Neural cell (in vitro differentiated cells): ENCODE measurements at regions not wholly inside any gene's neighbourhood (a gene's known extent, or its start where the extent isn't known, plus 50 kb on each side); places are given as distances from the start of the nearest gene placed in this dataset.

Experiments
- H2AFZ ChIP-seq: fragments of 200-600, 300-800 bp; sonication (generic), shearing (Covaris generic); 2 replicates; pipeline ENCODE4 v1.6.0; 2014; ENCODE audit warnings: low read depth, mild to moderate bottlenecking, antibody characterized with exemption, low read length, moderate library complexity
- H3F3A ChIP-seq: fragments of 200-600 bp; shearing (Covaris generic); 2 replicates; pipeline ENCODE4 v1.6.1; 2016; ENCODE audit warnings: mild to moderate bottlenecking, moderate library complexity, mixed read lengths, antibody characterized with exemption, low read length; ENCODE audit not compliant: insufficient read depth, poor library complexity, severe bottlenecking
- H3K27ac ChIP-seq: fragments of 200-600, 300-800 bp; sonication (generic), shearing (Covaris generic); 2 replicates; pipeline ENCODE4 v1.5.1; 2014; ENCODE audit warnings: mild to moderate bottlenecking, low read length, moderate library complexity
- H3K27me3 ChIP-seq: fragments of 300-800, 200-600 bp; sonication (generic), shearing (Covaris generic); 2 replicates; pipeline ENCODE4 v1.6.0; 2014; ENCODE audit warnings: mild to moderate bottlenecking, low read depth, low read length, moderate library complexity; ENCODE audit not compliant: insufficient read depth
- H3K36me3 ChIP-seq: fragments of 300-800, 200-600 bp; sonication (generic), shearing (Covaris generic); 2 replicates; pipeline ENCODE4 v1.5.1; 2014; ENCODE audit warnings: mild to moderate bottlenecking, antibody characterized with exemption, low read length, moderate library complexity; ENCODE audit not compliant: insufficient read depth
- H3K4me2 ChIP-seq: fragments of 300-800, 200-600 bp; sonication (generic), shearing (Covaris generic); 2 replicates; pipeline ENCODE4 v1.6.0; 2014; ENCODE audit warnings: mild to moderate bottlenecking, low read length
- H3K4me3 ChIP-seq: fragments of 300-800, 200-600 bp; sonication (generic), shearing (Covaris generic); 2 replicates; pipeline ENCODE4 v1.5.1; 2014; ENCODE audit warnings: mild to moderate bottlenecking, low read length, moderate library complexity
- H3K79me2 ChIP-seq: fragments of 200-600 bp; shearing (Covaris generic); replicated peaks from 2 replicates; pipeline ENCODE4 v1.6.0; 2014; ENCODE audit warnings: mild to moderate bottlenecking, low read length, moderate library complexity; ENCODE audit not compliant: insufficient read depth
- H3K9ac ChIP-seq: fragments of 300-800, 200-600 bp; sonication (generic), shearing (Covaris generic); 2 replicates; pipeline ENCODE4 v1.6.1; 2016; ENCODE audit warnings: mild to moderate bottlenecking, low read length, mixed read lengths
- H3K9me2 ChIP-seq: fragments of 200-600 bp; shearing (Covaris generic); 2 replicates; pipeline ENCODE4 v1.6.1; 2016; ENCODE audit warnings: mild to moderate bottlenecking, low read length, mixed read lengths; ENCODE audit not compliant: insufficient read depth
- H3K9me3 ChIP-seq: fragments of 200-600, 300-800 bp; sonication (generic), shearing (Covaris generic); 2 replicates; pipeline ENCODE4 v1.6.1; 2016; ENCODE audit warnings: mild to moderate bottlenecking, mixed run types, low read length, moderate library complexity, mixed read lengths
- H4K20me1 ChIP-seq: fragments of 200-600 bp; shearing (Covaris generic); 2 replicates; pipeline ENCODE4 v1.6.1; 2016; ENCODE audit warnings: mild to moderate bottlenecking, mixed run types; ENCODE audit not compliant: insufficient read depth
- EP300 ChIP-seq: fragments of 450-650 bp; conservative IDR thresholded peaks from 2 replicates; pipeline ENCODE4 v1.6.1; 2014; ENCODE audit warnings: antibody characterized with exemption, mild to moderate bottlenecking, moderate library complexity; ENCODE audit not compliant: poor library complexity, severe bottlenecking
- EZH2 ChIP-seq: fragments of 200-600, 300-800 bp; shearing (Covaris generic), sonication (generic); IDR thresholded peaks from 2 replicates; pipeline ENCODE4 v1.6.1; 2014; ENCODE audit warnings: antibody characterized with exemption, low read length, borderline replicate concordance, mild to moderate bottlenecking; ENCODE audit not compliant: insufficient read depth, poor library complexity, severe bottlenecking
- MXI1 ChIP-seq: fragments of 450-650 bp; conservative IDR thresholded peaks from 2 replicates; pipeline ENCODE4 v1.6.1; 2014; ENCODE audit warnings: antibody characterized with exemption, mild to moderate bottlenecking; ENCODE audit not compliant: poor library complexity, severe bottlenecking
- POLR2AphosphoS5 ChIP-seq: IDR thresholded peaks from 2 replicates; pipeline ENCODE4 v1.6.1; 2012
- RAD21 ChIP-seq: fragments of 450-650 bp; conservative IDR thresholded peaks from 2 replicates; pipeline ENCODE4 v1.6.1; 2014; ENCODE audit warnings: antibody characterized with exemption, mild to moderate bottlenecking, moderate library complexity
- SMC3 ChIP-seq: fragments of 450-650 bp; conservative IDR thresholded peaks from 2 replicates; pipeline ENCODE4 v1.6.1; 2014; ENCODE audit warnings: antibody characterized with exemption, mild to moderate bottlenecking, moderate library complexity; ENCODE audit not compliant: poor library complexity
- TAF1 ChIP-seq: IDR thresholded peaks from 2 replicates; pipeline ENCODE4 v1.6.1; 2012; ENCODE audit warnings: low read depth
- TF ChIP-seq, protein P1 (sequence below): IDR thresholded peaks from 2 replicates; pipeline ENCODE4 v1.6.1; 2012; ENCODE audit warnings: borderline replicate concordance
- TF ChIP-seq, protein P2 (sequence below): fragments of 450-650 bp; IDR thresholded peaks from 2 replicates; pipeline ENCODE4 v1.5.1; 2014; ENCODE audit warnings: antibody characterized with exemption, mild to moderate bottlenecking, moderate library complexity; ENCODE audit not compliant: poor library complexity, severe bottlenecking

DNA sequence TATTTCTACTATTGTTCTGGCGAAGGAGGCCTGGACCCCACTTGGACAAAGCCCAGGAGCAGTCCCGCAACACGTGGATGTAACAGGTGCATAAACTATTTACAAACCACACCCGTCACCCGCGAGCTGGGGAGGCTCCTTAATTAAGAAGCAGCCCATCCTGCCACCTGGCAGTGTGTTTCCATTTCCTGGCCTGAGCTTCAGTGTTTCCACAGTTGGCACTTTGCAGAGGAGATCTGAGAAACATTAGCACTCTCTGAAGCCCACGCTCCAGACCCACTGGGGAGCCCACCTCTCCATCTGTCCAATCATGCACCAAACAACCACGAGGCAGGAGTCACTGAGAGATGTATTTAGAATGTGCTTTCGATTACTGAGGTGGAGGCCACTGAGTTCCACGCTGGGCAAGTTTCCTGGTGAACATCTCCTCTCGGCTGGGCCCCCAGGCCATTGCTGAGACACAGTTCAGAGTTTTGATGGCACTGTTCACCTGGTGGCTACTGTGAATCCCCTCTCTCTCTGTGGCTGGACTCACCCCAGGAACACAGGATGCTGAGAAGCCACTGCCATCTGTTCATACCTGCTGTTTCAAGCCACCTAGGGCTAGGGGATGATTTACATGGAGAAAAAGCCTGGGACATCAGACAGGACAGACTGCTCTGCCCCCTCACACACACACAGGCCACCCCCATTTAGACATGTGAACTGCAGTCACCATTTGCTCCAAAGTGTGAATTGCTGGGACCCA lies 129.1 kb downstream of the AIPL1 start:
- Histone ChIP-seq H3K27me3 (no peaks in the 10 kb centered on the region), H3K9me2 (no peaks in the 10 kb centered on the region), H3K4me3 (no peak overlapping the region), H4K20me1 (no peaks in the 10 kb centered on the region), H3K4me2 (no peak overlapping the region), H3K79me2 (no peaks in the 10 kb centered on the region), H3F3A (no peaks in the 10 kb centered on the region), H3K9me3 (no peaks in the 10 kb centered on the region), H3K27ac (no peak overlapping the region), H2AFZ (no peak overlapping the region), H3K9ac (no peak overlapping the region), H3K36me3 (no peaks in the 10 kb centered on the region)
- no peak for TF ChIP-seq EZH2
- TF ChIP-seq, protein P1, sequence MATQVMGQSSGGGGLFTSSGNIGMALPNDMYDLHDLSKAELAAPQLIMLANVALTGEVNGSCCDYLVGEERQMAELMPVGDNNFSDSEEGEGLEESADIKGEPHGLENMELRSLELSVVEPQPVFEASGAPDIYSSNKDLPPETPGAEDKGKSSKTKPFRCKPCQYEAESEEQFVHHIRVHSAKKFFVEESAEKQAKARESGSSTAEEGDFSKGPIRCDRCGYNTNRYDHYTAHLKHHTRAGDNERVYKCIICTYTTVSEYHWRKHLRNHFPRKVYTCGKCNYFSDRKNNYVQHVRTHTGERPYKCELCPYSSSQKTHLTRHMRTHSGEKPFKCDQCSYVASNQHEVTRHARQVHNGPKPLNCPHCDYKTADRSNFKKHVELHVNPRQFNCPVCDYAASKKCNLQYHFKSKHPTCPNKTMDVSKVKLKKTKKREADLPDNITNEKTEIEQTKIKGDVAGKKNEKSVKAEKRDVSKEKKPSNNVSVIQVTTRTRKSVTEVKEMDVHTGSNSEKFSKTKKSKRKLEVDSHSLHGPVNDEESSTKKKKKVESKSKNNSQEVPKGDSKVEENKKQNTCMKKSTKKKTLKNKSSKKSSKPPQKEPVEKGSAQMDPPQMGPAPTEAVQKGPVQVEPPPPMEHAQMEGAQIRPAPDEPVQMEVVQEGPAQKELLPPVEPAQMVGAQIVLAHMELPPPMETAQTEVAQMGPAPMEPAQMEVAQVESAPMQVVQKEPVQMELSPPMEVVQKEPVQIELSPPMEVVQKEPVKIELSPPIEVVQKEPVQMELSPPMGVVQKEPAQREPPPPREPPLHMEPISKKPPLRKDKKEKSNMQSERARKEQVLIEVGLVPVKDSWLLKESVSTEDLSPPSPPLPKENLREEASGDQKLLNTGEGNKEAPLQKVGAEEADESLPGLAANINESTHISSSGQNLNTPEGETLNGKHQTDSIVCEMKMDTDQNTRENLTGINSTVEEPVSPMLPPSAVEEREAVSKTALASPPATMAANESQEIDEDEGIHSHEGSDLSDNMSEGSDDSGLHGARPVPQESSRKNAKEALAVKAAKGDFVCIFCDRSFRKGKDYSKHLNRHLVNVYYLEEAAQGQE: no peak
- no peak for TF ChIP-seq RAD21
- no peak for TF ChIP-seq MXI1
- TF ChIP-seq, protein P2, sequence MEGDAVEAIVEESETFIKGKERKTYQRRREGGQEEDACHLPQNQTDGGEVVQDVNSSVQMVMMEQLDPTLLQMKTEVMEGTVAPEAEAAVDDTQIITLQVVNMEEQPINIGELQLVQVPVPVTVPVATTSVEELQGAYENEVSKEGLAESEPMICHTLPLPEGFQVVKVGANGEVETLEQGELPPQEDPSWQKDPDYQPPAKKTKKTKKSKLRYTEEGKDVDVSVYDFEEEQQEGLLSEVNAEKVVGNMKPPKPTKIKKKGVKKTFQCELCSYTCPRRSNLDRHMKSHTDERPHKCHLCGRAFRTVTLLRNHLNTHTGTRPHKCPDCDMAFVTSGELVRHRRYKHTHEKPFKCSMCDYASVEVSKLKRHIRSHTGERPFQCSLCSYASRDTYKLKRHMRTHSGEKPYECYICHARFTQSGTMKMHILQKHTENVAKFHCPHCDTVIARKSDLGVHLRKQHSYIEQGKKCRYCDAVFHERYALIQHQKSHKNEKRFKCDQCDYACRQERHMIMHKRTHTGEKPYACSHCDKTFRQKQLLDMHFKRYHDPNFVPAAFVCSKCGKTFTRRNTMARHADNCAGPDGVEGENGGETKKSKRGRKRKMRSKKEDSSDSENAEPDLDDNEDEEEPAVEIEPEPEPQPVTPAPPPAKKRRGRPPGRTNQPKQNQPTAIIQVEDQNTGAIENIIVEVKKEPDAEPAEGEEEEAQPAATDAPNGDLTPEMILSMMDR: no peak
- TF ChIP-seq POLR2AphosphoS5: no peak
- no peak for TF ChIP-seq TAF1
- TF ChIP-seq EP300: no peak
- no peak for TF ChIP-seq SMC3

DNA sequence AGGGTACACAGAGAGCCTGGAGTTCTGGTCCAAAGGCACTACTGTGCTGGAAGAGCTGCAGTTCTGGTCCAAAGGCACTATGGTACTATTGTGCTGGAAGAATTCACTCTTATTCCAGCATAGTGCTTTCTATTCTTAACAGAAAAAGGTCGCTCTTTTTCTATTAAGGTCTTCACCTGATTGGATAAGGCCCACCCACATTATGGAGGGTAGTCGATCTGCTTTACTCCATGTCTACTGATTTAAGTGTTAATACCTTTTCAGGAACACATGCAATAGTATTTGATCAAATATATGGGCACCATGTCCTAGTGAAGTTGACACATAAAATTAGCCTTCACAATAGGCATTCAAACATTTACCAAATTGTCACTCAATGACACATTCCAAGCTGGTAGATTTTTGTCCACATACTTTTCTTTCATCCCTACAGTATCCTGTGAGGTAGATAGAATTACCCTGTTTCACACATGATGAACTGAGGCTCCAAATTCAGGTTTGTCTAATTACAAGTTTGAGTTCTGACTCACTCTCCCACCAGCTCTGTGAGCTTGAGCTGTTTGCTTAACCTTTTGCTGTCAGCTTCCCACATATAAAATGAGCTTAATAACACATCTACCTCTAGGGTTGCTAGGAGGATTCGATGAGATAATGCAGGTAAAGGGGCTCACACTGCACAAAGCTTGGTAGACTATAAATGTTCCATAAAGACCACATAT lies 129.9 kb downstream of the AIPL1 start:
- H3K27ac ChIP-seq: no peak overlapping the region
- no peaks in the 10 kb centered on the region for H3K9me2 ChIP-seq
- no peak overlapping the region for H3K9ac ChIP-seq
- no peaks in the 10 kb centered on the region for H3K79me2 ChIP-seq
- TF ChIP-seq, protein P2: no peak
- no peak for TF ChIP-seq EP300
- TF ChIP-seq TAF1: no peak
- no peak for TF ChIP-seq EZH2
- TF ChIP-seq POLR2AphosphoS5: no peak
- TF ChIP-seq MXI1: no peak
- TF ChIP-seq RAD21: no peak
- TF ChIP-seq, protein P1: no peak
- no peak for TF ChIP-seq SMC3
- no peaks in the 10 kb centered on the region for H3K9me3 ChIP-seq
- no peak overlapping the region for H2AFZ ChIP-seq
- no peak overlapping the region for H3K4me3 ChIP-seq
- no peak overlapping the region for H3K4me2 ChIP-seq
- no peaks in the 10 kb centered on the region for H4K20me1 ChIP-seq
- no peaks in the 10 kb centered on the region for H3F3A ChIP-seq
- no peaks in the 10 kb centered on the region for H3K36me3 ChIP-seq
- no peaks in the 10 kb centered on the region for H3K27me3 ChIP-seq
